ENCODE measurements at regions not wholly inside any gene's neighbourhood (a gene's known extent, or its start where the extent isn't known, plus 50 kb on each side); places are given as distances from the start of the nearest gene placed in this dataset.

GRCh38 chr2:57669570-57669969, 377.0 kb upstream of the VRK2 start:
- Histone ChIP-seq H3K36me3 (no peaks in the 10 kb centered on the region), H3K4me1 (no peaks in the 10 kb centered on the region), H3K4me3 (no peak overlapping the region), H3K27ac (no peak overlapping the region), H3K27me3 (no peaks in the 10 kb centered on the region), H3K9me3 (no peaks in the 10 kb centered on the region)
- intact Hi-C loops (cut with DNase I), result no loop called here
- no peak for DNase-seq
- WGBS, 2 donors, result 35 to 96% methylated on average over 1 of the region's 1 CpG
- TF ChIP-seq POLR2A (IDR thresholded peaks at IDR 0.05) (no peak), CTCF (IDR thresholded peaks at IDR 0.05) (no peak)

DNA sequence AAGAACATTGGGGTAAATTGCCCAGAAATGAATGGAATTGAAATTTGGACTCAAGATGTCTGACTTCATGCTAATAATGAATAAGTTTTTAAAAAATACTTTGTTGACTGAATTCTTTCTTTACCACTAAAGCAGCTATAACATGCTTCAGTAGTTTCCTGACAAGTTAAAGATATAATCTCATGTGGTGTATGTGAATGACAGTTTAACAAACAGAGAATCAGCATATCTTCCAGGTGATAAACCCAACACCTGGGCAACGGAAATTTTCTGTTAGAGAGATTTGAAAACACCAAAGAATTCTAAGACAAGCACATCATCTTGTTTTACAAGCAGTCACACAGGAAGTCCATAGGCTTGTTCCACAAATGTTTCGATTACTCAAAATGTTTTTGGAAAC, 372.6 kb upstream of the VRK2 start:
- WGBS, 2 donors, result 54% methylated on average over 2 of the region's 2 CpGs
- Histone ChIP-seq H3K36me3 (no peaks in the 10 kb centered on the region), H3K4me1 (no peaks in the 10 kb centered on the region), H3K9me3 (no peaks in the 10 kb centered on the region), H3K4me3 (no peak overlapping the region), H3K27me3 (no peaks in the 10 kb centered on the region), H3K27ac (no peak overlapping the region)
- intact Hi-C loops (cut with DNase I), result no loop called here
- DNase-seq, result no peak
- TF ChIP-seq CTCF (IDR thresholded peaks at IDR 0.05) (no peak), POLR2A (IDR thresholded peaks at IDR 0.05) (no peak)

GRCh38 chr2:57674743-57675142, 371.9 kb upstream of the VRK2 start:
- WGBS, 2 donors, result 69 to 71% methylated on average over 2 of the region's 2 CpGs
- no peaks in the 10 kb centered on the region for H3K9me3 ChIP-seq
- H3K4me3 ChIP-seq, result no peak overlapping the region
- TF ChIP-seq POLR2A (IDR thresholded peaks at IDR 0.05) (no peak), CTCF (IDR thresholded peaks at IDR 0.05) (no peak)
- no peaks in the 10 kb centered on the region for H3K4me1 ChIP-seq
- intact Hi-C loops (cut with DNase I), result no loop called here
- DNase-seq, result no peak
- H3K27ac ChIP-seq, result no peak overlapping the region
- no peaks in the 10 kb centered on the region for H3K36me3 ChIP-seq
- no peaks in the 10 kb centered on the region for H3K27me3 ChIP-seq

DNA sequence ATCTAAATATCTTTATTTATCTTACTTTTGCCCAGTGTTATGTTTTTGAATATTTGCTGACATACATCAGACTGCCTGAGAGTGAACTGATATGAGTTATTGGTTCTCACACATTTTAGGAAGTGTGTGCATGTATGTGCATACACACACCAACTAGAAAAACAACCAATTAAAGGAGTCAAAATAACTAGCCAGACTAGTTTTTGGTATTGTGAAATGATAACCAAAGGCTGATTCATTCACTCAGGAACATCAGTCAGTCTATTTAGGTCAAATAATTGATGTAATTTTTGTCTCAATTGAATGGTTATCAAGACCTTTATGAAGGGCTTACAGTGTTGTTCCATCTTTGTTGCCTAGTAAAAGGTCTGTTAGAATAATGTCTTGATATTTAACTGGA, 369.3 kb upstream of the VRK2 start:
- H3K27ac ChIP-seq, result no peak overlapping the region
- TF ChIP-seq POLR2A (IDR thresholded peaks at IDR 0.05) (no peak), CTCF (IDR thresholded peaks at IDR 0.05) (no peak)
- H3K36me3 ChIP-seq, result no peaks in the 10 kb centered on the region
- no peaks in the 10 kb centered on the region for H3K4me1 ChIP-seq
- no peak overlapping the region for H3K4me3 ChIP-seq
- intact Hi-C loops (cut with DNase I), result no loop called here
- DNase-seq, result no peak
- no peaks in the 10 kb centered on the region for H3K9me3 ChIP-seq
- H3K27me3 ChIP-seq, result no peaks in the 10 kb centered on the region

DNA sequence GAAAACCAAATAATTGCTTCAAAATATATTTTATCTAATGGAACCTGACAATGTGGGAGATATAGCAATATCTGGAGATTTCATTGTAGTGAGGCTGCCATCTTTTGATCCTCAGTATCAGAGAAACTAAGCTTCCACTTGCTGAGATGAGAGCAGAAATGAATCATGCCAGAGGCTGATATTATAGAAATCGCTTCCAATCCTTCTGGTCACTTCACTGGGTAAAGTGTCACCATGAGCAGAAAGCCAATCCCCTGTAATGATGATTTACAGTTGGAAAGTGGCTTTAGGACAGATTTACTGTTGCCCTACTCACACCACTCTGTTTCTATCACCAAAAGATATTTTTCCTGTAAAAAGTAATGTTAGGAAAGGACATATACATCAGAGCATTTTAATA, 365.0 kb upstream of the VRK2 start:
- TF ChIP-seq CTCF (IDR thresholded peaks at IDR 0.05) (no peak), POLR2A (IDR thresholded peaks at IDR 0.05) (no peak)
- no peaks in the 10 kb centered on the region for H3K9me3 ChIP-seq
- 69 to 79% methylated on average over 1 of the region's 1 CpG for WGBS, 2 donors
- intact Hi-C loops (cut with DNase I), result no loop called here
- no peak overlapping the region for H3K27ac ChIP-seq
- H3K27me3 ChIP-seq, result no peaks in the 10 kb centered on the region
- no peaks in the 10 kb centered on the region for H3K36me3 ChIP-seq
- no peaks in the 10 kb centered on the region for H3K4me1 ChIP-seq
- H3K4me3 ChIP-seq, result no peak overlapping the region
- no peak for DNase-seq

Measured in esophagus squamous epithelium (tissue), 5 donors.